Cardiac muscle cell (in vitro differentiated cells and primary cell): ENCODE measurements at regions not wholly inside any gene's neighbourhood (a gene's known extent, or its start where the extent isn't known, plus 50 kb on each side); places are given as distances from the start of the nearest gene placed in this dataset.

Experiments used
- DNase-seq, 2 donors: peaks; one replicate each; pipeline versions ENCODE4 v3.0.0 to v3.0.0-alpha.2; 2010 to 2017; ENCODE audit warnings: low read depth in 1 of 2, low spot score in 1 of 2
- H3K27ac ChIP-seq: fragments of 200-600 bp; sonication (generic); 2 replicates; pipeline ENCODE4 v1.5.1; 2016
- H3K27me3 ChIP-seq: fragments of 200-600 bp; sonication (generic); 2 replicates; pipeline ENCODE4 v1.6.0; 2016; ENCODE audit warnings: control low read depth
- H3K36me3 ChIP-seq: fragments of 200-600 bp; sonication (generic); 2 replicates; pipeline ENCODE4 v1.5.1; 2016; ENCODE audit warnings: control low read depth
- H3K4me1 ChIP-seq: fragments of 200-600 bp; sonication (generic); 2 replicates; pipeline ENCODE4 v1.8.1; 2017; ENCODE audit warnings: low read depth, mild to moderate bottlenecking, mixed run types
- H3K4me3 ChIP-seq: fragments of 200-600 bp; sonication (generic); 2 replicates; pipeline ENCODE4 v1.5.1; 2016; ENCODE audit warnings: mild to moderate bottlenecking
- H3K9me3 ChIP-seq: fragments of 200-600 bp; sonication (generic); 2 replicates; pipeline ENCODE4 v1.5.1; 2017; ENCODE audit warnings: low read depth, mild to moderate bottlenecking, control low read depth
- CTCF ChIP-seq: IDR thresholded peaks from 2 replicates; pipeline ENCODE4 v1.5.1; 2012; ENCODE audit warnings: low read depth, mild to moderate bottlenecking, low read length

- Histone ChIP-seq H3K36me3 (no peaks in the 10 kb centered on the region), H3K27me3 (no peaks in the 10 kb centered on the region), H3K27ac (no peak overlapping the region), H3K9me3 (no peaks in the 10 kb centered on the region), H3K4me1 (no peaks in the 10 kb centered on the region), H3K4me3 (no peak overlapping the region)
- TF ChIP-seq CTCF, result no peak
- DNase-seq, result no peak
These were observed 134.9 kb downstream of the CCT6B start for GRCh38 chr17:34826332-34826731.

GRCh38 chr17:34825884-34826283 is 135.4 kb downstream of the CCT6B start:
- Histone ChIP-seq H3K36me3 (no peaks in the 10 kb centered on the region), H3K4me1 (no peaks in the 10 kb centered on the region), H3K27ac (no peak overlapping the region), H3K4me3 (no peak overlapping the region), H3K27me3 (no peaks in the 10 kb centered on the region), H3K9me3 (no peaks in the 10 kb centered on the region)
- DNase-seq, result no peak
- TF ChIP-seq CTCF, result no peak

GRCh38 chr17:34825102-34825501 is 136.2 kb downstream of the CCT6B start:
- DNase-seq, result no peak

GRCh38 chr17:34823023-34823422 is 138.2 kb downstream of the CCT6B start:
- Histone ChIP-seq H3K4me1 (no peaks in the 10 kb centered on the region), H3K4me3 (no peak overlapping the region), H3K27ac (no peak overlapping the region), H3K27me3 (no peaks in the 10 kb centered on the region), H3K9me3 (no peaks in the 10 kb centered on the region), H3K36me3 (no peaks in the 10 kb centered on the region)
- TF ChIP-seq CTCF, result no peak
- no peak for DNase-seq

More at GRCh38 chr17:34825102-34825501, 136.2 kb downstream of the CCT6B start:
- H3K36me3 ChIP-seq, result no peaks in the 10 kb centered on the region
- no peak overlapping the region for H3K4me3 ChIP-seq
- no peaks in the 10 kb centered on the region for H3K27me3 ChIP-seq
- no peak for TF ChIP-seq CTCF
- H3K27ac ChIP-seq, result no peak overlapping the region
- H3K4me1 ChIP-seq, result no peaks in the 10 kb centered on the region
- H3K9me3 ChIP-seq, result no peaks in the 10 kb centered on the region

- DNase-seq, result no peak
- no peaks in the 10 kb centered on the region for H3K9me3 ChIP-seq
- no peak overlapping the region for H3K4me3 ChIP-seq
- TF ChIP-seq CTCF, result no peak
- H3K27ac ChIP-seq, result no peak overlapping the region
- no peaks in the 10 kb centered on the region for H3K27me3 ChIP-seq
- no peaks in the 10 kb centered on the region for H3K4me1 ChIP-seq
- H3K36me3 ChIP-seq, result no peaks in the 10 kb centered on the region
These were observed 139.1 kb downstream of the CCT6B start for GRCh38 chr17:34822007-34822739.
